ENCODE measurements at regions not wholly inside any gene's neighbourhood (a gene's known extent, or its start where the extent isn't known, plus 50 kb on each side); places are given as distances from the start of the nearest gene placed in this dataset.

DNA sequence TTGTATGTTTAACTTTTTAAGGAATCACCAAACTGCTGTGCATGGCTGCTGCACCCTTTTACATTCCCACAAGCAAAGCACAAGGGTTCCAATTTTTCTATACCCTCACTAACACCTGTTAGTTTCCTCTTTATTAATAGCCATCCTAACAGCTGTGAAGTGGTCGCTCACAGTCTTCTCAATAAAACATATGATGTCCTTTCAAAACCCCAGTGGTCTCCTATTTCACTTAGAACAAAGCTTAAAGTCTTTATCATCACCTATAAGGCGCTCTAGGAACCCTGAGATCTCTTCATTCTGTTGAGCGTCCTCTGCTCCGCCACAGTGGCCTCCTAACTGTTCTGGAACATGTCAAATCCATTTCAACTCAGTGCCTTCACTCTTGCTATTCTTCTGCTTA, 400.5 kb downstream of the KLF12 start:
- 98 to 99% methylated on average over 4 of the region's 4 CpGs for WGBS, 2 donors
- Histone ChIP-seq H3K4me1 (no peaks in the 10 kb centered on the region), H3K9me3 (no peaks in the 10 kb centered on the region), H3K27me3 (no peaks in the 10 kb centered on the region), H3K36me3 (no peaks in the 10 kb centered on the region), H3K27ac (no peak overlapping the region), H3K4me3 (no peak overlapping the region)
- no peak for DNase-seq (ENCODE audit: low spot score in 2 of 2)
- TF ChIP-seq EP300 (IDR thresholded peaks at IDR 0.05) (no peak), POLR2A (IDR thresholded peaks at IDR 0.05) (no peak)
- TF ChIP-seq, protein P1, sequence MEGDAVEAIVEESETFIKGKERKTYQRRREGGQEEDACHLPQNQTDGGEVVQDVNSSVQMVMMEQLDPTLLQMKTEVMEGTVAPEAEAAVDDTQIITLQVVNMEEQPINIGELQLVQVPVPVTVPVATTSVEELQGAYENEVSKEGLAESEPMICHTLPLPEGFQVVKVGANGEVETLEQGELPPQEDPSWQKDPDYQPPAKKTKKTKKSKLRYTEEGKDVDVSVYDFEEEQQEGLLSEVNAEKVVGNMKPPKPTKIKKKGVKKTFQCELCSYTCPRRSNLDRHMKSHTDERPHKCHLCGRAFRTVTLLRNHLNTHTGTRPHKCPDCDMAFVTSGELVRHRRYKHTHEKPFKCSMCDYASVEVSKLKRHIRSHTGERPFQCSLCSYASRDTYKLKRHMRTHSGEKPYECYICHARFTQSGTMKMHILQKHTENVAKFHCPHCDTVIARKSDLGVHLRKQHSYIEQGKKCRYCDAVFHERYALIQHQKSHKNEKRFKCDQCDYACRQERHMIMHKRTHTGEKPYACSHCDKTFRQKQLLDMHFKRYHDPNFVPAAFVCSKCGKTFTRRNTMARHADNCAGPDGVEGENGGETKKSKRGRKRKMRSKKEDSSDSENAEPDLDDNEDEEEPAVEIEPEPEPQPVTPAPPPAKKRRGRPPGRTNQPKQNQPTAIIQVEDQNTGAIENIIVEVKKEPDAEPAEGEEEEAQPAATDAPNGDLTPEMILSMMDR (IDR thresholded peaks at IDR 0.05), result no peak

DNA sequence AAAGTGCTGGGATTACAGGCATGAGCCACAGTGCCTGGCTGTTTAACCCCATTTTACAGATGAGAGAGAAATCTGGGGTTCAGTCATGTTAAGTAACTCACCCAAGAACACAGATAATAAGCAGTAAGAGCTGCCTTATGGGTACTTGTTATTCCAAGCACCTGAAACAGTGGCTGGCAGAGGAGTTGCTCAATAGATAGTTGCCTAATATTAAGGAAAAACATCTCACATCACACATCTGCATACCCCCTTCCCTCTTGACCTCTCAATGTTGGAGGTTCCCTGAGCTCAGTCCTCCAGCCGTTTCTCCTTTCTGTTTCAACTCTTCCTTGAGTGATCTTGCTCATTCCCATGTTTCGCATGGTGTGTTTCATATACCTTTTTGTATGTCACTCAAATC, 401.9 kb downstream of the KLF12 start:
- H3K27me3 ChIP-seq, result no peaks in the 10 kb centered on the region
- DNase-seq (ENCODE audit: low spot score in 2 of 2), result no peak
- no peaks in the 10 kb centered on the region for H3K36me3 ChIP-seq
- WGBS, 2 donors, result 91 to 95% methylated on average over 2 of the region's 2 CpGs
- no peaks in the 10 kb centered on the region for H3K9me3 ChIP-seq
- TF ChIP-seq, protein P1 (IDR thresholded peaks at IDR 0.05), result no peak
- no peak for TF ChIP-seq EP300 (IDR thresholded peaks at IDR 0.05)
- no peak for TF ChIP-seq POLR2A (IDR thresholded peaks at IDR 0.05)
- no peak overlapping the region for H3K27ac ChIP-seq
- no peak overlapping the region for H3K4me3 ChIP-seq
- no peaks in the 10 kb centered on the region for H3K4me1 ChIP-seq

DNA sequence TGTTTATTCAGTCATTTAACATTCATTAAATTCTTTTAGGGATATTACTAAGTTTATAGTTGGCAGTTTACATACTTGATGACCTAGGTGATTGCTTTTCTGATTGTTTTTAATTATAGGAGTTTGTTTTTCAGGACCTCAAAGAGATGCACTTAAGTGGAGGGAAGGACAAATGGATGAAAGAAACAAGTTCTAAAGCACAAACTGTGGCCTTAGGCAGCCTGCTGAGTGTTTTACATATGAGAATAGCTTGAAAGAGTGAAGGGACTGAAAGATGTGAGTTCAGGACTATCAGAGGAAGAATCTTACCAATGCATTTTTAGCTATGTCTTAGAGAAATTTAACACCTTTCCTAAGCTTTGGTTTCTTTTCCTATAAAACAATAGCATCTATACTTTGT, 402.6 kb downstream of the KLF12 start:
- Histone ChIP-seq H3K4me1 (no peaks in the 10 kb centered on the region), H3K27ac (no peak overlapping the region), H3K27me3 (no peaks in the 10 kb centered on the region), H3K36me3 (no peaks in the 10 kb centered on the region), H3K9me3 (no peaks in the 10 kb centered on the region), H3K4me3 (no peak overlapping the region)
- DNase-seq (ENCODE audit: low spot score in 2 of 2), result no peak
- TF ChIP-seq EP300 (IDR thresholded peaks at IDR 0.05), result no peak
- no peak for TF ChIP-seq POLR2A (IDR thresholded peaks at IDR 0.05)
- TF ChIP-seq, protein P1 (IDR thresholded peaks at IDR 0.05), result no peak

DNA sequence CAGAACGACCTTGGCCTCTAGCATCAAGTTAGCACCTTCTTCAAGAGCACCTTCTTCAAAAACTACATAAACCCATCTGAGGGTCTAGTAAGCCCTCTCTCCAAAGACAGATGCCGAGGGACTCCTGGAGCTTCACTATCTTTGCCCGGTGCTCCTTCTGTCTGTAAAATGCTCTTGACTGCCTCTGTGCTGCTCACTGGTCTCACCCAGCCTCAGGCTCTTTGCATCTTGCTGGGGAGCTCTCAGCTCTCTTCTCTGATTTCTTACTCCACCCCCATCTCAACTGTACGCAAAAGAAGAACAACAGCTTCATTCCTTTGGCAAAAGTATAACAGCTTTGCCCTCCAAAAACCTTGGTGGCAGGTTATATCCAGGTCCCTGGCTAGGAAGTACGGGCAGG, 404.2 kb downstream of the KLF12 start:
- Histone ChIP-seq H3K27ac (no peak overlapping the region), H3K9me3 (no peaks in the 10 kb centered on the region), H3K4me3 (no peak overlapping the region), H3K4me1 (no peaks in the 10 kb centered on the region), H3K36me3 (no peaks in the 10 kb centered on the region), H3K27me3 (no peaks in the 10 kb centered on the region)
- 87 to 88% methylated on average over 5 of the region's 5 CpGs for WGBS, 2 donors
- no peak for TF ChIP-seq EP300 (IDR thresholded peaks at IDR 0.05)
- TF ChIP-seq, protein P1 (IDR thresholded peaks at IDR 0.05), result no peak
- TF ChIP-seq POLR2A (IDR thresholded peaks at IDR 0.05), result no peak
- no peak for DNase-seq (ENCODE audit: low spot score in 2 of 2)

DNA sequence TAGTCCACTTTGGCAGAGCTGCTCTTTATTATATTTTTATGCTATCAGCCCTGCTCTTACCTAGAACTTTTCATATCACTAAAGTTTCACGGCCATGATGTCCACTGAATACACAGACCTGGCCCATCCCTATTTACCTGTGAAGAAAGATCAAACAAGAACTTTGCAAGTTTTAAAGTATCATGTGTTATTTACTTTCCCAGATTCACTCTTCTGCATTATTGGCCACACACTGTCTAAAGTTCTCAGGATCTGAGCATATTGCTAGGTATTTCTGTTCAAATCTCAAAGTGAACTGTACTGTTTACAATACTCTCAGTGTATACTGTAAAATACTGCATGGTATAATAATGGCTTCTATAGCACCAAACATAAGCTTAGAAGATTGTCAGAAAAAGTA, 405.2 kb downstream of the KLF12 start:
- no peak overlapping the region for H3K4me3 ChIP-seq
- H3K4me1 ChIP-seq, result no peaks in the 10 kb centered on the region
- WGBS, 2 donors, result 91 to 97% methylated on average over 1 of the region's 1 CpG
- no peak overlapping the region for H3K27ac ChIP-seq
- H3K27me3 ChIP-seq, result no peaks in the 10 kb centered on the region
- no peak for DNase-seq (ENCODE audit: low spot score in 2 of 2)
- no peak for TF ChIP-seq POLR2A (IDR thresholded peaks at IDR 0.05)
- H3K9me3 ChIP-seq, result no peaks in the 10 kb centered on the region
- H3K36me3 ChIP-seq, result no peaks in the 10 kb centered on the region

DNA sequence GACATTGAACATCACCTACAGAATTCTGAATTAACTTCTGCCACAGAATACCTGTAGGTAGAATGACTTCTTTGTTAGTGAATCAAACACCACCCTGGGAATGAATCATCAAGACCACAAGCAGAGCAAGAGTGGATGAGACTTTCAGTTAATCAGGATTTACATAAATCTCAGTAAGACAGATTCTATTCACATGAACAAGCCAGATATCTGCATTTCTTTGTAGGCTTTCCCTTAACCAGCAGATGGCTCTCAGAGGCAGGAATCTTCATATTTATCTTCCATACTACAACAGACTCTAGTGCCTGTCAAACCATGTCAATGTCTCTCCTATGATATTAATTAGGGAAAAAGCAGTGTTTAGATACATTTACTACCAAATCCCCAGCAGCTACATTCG, 412.1 kb downstream of the KLF12 start:
- H3K36me3 ChIP-seq, result no peaks in the 10 kb centered on the region

More for the DNA sequence above, 412.1 kb downstream of the KLF12 start:
- no peak for DNase-seq (ENCODE audit: low spot score in 2 of 2)
- no peaks in the 10 kb centered on the region for H3K27me3 ChIP-seq
- 47 to 57% methylated on average over 1 of the region's 1 CpG for WGBS, 2 donors
- TF ChIP-seq EP300 (IDR thresholded peaks at IDR 0.05) (no peak), POLR2A (IDR thresholded peaks at IDR 0.05) (no peak)
- TF ChIP-seq, protein P1 (IDR thresholded peaks at IDR 0.05), result no peak
- no peak overlapping the region for H3K27ac ChIP-seq
- no peaks in the 10 kb centered on the region for H3K9me3 ChIP-seq
- H3K4me1 ChIP-seq, result peaks cover 0 to 9% (median 0%) of the 10 kb centered on the region in 4 donors
- H3K4me3 ChIP-seq, result no peak overlapping the region
